ENCODE measurements at regions not wholly inside any gene's neighbourhood (a gene's known extent, or its start where the extent isn't known, plus 50 kb on each side); places are given as distances from the start of the nearest gene placed in this dataset.

DNA sequence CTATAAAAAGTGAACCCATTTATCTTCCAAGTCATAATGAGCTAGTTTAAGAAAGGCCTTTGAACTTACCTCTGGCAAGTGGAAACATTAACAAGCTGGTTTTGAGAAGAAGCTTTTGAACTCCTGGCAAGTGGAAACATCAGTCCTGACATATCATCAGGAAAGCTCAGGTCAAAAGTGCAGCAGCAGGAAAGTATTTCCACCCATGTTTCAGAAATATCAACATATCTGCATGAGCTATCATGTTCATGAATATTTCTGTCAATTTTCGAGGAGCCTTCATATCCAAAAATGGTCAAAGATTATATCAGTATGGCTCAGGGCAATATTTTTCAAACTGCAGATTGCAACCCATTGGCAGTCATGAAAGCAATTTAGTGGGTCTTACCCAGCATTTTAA, 133.9 kb downstream of the PLK2 start (continued):
- TF ChIP-seq, protein P1, sequence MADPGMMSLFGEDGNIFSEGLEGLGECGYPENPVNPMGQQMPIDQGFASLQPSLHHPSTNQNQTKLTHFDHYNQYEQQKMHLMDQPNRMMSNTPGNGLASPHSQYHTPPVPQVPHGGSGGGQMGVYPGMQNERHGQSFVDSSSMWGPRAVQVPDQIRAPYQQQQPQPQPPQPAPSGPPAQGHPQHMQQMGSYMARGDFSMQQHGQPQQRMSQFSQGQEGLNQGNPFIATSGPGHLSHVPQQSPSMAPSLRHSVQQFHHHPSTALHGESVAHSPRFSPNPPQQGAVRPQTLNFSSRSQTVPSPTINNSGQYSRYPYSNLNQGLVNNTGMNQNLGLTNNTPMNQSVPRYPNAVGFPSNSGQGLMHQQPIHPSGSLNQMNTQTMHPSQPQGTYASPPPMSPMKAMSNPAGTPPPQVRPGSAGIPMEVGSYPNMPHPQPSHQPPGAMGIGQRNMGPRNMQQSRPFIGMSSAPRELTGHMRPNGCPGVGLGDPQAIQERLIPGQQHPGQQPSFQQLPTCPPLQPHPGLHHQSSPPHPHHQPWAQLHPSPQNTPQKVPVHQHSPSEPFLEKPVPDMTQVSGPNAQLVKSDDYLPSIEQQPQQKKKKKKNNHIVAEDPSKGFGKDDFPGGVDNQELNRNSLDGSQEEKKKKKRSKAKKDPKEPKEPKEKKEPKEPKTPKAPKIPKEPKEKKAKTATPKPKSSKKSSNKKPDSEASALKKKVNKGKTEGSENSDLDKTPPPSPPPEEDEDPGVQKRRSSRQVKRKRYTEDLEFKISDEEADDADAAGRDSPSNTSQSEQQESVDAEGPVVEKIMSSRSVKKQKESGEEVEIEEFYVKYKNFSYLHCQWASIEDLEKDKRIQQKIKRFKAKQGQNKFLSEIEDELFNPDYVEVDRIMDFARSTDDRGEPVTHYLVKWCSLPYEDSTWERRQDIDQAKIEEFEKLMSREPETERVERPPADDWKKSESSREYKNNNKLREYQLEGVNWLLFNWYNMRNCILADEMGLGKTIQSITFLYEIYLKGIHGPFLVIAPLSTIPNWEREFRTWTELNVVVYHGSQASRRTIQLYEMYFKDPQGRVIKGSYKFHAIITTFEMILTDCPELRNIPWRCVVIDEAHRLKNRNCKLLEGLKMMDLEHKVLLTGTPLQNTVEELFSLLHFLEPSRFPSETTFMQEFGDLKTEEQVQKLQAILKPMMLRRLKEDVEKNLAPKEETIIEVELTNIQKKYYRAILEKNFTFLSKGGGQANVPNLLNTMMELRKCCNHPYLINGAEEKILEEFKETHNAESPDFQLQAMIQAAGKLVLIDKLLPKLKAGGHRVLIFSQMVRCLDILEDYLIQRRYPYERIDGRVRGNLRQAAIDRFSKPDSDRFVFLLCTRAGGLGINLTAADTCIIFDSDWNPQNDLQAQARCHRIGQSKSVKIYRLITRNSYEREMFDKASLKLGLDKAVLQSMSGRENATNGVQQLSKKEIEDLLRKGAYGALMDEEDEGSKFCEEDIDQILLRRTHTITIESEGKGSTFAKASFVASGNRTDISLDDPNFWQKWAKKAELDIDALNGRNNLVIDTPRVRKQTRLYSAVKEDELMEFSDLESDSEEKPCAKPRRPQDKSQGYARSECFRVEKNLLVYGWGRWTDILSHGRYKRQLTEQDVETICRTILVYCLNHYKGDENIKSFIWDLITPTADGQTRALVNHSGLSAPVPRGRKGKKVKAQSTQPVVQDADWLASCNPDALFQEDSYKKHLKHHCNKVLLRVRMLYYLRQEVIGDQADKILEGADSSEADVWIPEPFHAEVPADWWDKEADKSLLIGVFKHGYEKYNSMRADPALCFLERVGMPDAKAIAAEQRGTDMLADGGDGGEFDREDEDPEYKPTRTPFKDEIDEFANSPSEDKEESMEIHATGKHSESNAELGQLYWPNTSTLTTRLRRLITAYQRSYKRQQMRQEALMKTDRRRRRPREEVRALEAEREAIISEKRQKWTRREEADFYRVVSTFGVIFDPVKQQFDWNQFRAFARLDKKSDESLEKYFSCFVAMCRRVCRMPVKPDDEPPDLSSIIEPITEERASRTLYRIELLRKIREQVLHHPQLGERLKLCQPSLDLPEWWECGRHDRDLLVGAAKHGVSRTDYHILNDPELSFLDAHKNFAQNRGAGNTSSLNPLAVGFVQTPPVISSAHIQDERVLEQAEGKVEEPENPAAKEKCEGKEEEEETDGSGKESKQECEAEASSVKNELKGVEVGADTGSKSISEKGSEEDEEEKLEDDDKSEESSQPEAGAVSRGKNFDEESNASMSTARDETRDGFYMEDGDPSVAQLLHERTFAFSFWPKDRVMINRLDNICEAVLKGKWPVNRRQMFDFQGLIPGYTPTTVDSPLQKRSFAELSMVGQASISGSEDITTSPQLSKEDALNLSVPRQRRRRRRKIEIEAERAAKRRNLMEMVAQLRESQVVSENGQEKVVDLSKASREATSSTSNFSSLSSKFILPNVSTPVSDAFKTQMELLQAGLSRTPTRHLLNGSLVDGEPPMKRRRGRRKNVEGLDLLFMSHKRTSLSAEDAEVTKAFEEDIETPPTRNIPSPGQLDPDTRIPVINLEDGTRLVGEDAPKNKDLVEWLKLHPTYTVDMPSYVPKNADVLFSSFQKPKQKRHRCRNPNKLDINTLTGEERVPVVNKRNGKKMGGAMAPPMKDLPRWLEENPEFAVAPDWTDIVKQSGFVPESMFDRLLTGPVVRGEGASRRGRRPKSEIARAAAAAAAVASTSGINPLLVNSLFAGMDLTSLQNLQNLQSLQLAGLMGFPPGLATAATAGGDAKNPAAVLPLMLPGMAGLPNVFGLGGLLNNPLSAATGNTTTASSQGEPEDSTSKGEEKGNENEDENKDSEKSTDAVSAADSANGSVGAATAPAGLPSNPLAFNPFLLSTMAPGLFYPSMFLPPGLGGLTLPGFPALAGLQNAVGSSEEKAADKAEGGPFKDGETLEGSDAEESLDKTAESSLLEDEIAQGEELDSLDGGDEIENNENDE (IDR thresholded peaks at IDR 0.05; ENCODE audit: insufficient replicate concordance, low read length): no peak
- no peak for TF ChIP-seq JUND (IDR thresholded peaks at IDR 0.05; ENCODE audit: low read length)
- no peak for TF ChIP-seq RXRA (IDR thresholded peaks at IDR 0.05; ENCODE audit: insufficient read depth, low read depth, low read length)
- TF ChIP-seq KDM5A (IDR thresholded peaks at IDR 0.05; ENCODE audit: low read length): no peak
- TF ChIP-seq NRF1 (IDR thresholded peaks at IDR 0.05; ENCODE audit: low read depth, low read length): no peak
- no peak for TF ChIP-seq CBX5 (IDR thresholded peaks at IDR 0.05; ENCODE audit: low read depth, low read length)
- TF ChIP-seq, protein P2, sequence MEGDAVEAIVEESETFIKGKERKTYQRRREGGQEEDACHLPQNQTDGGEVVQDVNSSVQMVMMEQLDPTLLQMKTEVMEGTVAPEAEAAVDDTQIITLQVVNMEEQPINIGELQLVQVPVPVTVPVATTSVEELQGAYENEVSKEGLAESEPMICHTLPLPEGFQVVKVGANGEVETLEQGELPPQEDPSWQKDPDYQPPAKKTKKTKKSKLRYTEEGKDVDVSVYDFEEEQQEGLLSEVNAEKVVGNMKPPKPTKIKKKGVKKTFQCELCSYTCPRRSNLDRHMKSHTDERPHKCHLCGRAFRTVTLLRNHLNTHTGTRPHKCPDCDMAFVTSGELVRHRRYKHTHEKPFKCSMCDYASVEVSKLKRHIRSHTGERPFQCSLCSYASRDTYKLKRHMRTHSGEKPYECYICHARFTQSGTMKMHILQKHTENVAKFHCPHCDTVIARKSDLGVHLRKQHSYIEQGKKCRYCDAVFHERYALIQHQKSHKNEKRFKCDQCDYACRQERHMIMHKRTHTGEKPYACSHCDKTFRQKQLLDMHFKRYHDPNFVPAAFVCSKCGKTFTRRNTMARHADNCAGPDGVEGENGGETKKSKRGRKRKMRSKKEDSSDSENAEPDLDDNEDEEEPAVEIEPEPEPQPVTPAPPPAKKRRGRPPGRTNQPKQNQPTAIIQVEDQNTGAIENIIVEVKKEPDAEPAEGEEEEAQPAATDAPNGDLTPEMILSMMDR (IDR thresholded peaks at IDR 0.05; ENCODE audit: control extremely low read depth in 1 of 3, insufficient read depth in 1 of 3, low read depth in 1 of 3, low read length in 3 of 3): no peak

Data from H1 (cell line).